22Rv1 (cell line): ENCODE measurements at regions not wholly inside any gene's neighbourhood (a gene's known extent, or its start where the extent isn't known, plus 50 kb on each side); places are given as distances from the start of the nearest gene placed in this dataset.

Experiments used
- H3K27ac ChIP-seq: fragments of 450-650 bp; 2 replicates; pipeline ENCODE4 v1.5.1; 2017
- ZFX ChIP-seq: fragments of 450-650 bp; IDR thresholded peaks from 2 replicates; pipeline ENCODE4 v1.6.1; 2017; ENCODE audit warnings: antibody characterized with exemption, borderline replicate concordance
- TF ChIP-seq, protein P1 (sequence below): fragments of 450-650 bp; IDR thresholded peaks from 2 replicates; pipeline ENCODE4 v1.5.1; 2017; ENCODE audit warnings: mild to moderate bottlenecking

GRCh38 chr3:87175732-87176131 is 51.4 kb upstream of the CHMP2B start:
- TF ChIP-seq, protein P1, sequence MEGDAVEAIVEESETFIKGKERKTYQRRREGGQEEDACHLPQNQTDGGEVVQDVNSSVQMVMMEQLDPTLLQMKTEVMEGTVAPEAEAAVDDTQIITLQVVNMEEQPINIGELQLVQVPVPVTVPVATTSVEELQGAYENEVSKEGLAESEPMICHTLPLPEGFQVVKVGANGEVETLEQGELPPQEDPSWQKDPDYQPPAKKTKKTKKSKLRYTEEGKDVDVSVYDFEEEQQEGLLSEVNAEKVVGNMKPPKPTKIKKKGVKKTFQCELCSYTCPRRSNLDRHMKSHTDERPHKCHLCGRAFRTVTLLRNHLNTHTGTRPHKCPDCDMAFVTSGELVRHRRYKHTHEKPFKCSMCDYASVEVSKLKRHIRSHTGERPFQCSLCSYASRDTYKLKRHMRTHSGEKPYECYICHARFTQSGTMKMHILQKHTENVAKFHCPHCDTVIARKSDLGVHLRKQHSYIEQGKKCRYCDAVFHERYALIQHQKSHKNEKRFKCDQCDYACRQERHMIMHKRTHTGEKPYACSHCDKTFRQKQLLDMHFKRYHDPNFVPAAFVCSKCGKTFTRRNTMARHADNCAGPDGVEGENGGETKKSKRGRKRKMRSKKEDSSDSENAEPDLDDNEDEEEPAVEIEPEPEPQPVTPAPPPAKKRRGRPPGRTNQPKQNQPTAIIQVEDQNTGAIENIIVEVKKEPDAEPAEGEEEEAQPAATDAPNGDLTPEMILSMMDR, result no peak
- TF ChIP-seq ZFX, result no peak
- no peak overlapping the region for H3K27ac ChIP-seq

DNA sequence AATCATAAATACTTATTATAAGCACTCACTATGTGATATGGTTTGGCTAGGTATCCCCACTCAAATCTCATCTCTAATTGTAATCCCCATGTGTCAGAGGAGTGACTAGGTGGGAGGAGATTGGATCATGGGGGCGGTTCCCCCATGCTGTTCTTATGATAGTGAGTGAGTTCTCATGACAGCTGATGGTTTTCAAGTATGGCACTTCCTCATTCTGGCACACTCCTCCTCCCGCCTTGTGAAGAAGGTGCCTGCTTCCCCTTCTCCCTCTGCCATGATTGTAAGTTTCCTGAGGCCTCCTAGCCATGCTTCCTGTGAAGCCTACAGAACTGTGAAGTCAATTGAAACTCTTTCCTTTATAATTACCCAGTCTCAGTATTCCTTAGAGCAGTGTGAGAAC is 53.3 kb upstream of the CHMP2B start:
- no peak for TF ChIP-seq ZFX
- TF ChIP-seq, protein P1, result no peak
- H3K27ac ChIP-seq, result no peak overlapping the region

DNA sequence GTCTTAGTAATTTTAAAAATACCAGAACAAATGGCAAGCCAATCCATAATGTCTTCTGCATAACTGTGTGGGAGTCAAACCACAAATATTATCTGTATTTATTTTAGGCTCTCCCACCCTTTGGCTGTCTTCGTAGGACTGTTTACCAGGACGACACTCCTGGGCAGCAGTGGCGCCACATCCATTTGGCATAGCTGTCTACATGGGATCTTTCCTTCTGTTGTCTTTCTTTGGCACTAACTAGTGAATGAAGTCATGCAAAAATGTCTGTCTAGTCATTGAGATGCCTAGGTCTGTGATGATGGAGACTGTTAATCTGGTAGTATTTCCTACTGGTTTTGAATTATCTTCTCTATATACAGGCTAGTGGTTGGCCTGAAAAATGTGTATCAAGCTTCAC is 54.0 kb upstream of the CHMP2B start:
- H3K27ac ChIP-seq, result no peak overlapping the region
- TF ChIP-seq ZFX, result no peak
- TF ChIP-seq, protein P1, result no peak

DNA sequence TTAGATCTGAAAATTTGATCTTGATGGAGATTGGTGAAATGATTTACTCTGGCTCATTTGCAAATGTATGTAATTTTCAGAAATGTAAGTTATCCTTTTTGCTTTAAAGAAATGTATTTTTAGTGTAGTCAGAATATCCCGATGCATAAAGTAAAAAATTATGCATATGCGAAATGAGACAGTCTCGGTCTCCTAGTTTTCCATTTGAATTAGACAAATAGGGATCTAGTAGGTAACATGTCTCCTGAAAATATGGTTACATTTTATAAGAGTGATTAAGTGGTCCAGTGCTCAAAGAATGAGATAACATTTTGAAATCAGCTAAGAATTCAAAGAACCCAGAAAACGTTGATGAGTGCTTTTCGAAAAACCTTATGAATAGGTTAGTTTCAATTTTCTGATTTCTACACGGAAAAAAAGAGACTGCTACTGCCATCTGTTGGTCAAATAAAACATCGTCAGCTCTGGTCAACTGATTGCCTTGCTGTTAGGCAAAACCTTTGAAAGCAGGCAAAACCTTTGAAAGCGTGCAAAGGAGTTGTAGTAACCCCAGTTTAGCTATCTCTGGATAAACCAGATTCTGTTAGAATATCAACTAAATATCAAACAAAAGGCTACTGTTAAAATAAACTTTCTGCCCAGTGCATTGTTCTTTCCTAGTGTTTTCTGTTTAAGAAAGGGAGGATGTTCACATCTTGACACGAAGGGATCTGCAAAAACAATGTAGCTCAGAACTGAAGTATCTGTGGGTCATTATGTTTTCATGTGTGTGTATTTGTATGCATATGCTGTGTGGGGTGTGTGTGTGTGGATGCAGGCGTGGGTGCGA is 59.3 kb upstream of the CHMP2B start:
- no peak for TF ChIP-seq ZFX
- TF ChIP-seq, protein P1, result peak; percentile 82
- no peak overlapping the region for H3K27ac ChIP-seq

- H3K27ac ChIP-seq, result no peak overlapping the region
- TF ChIP-seq, protein P1, result no peak
- TF ChIP-seq ZFX, result no peak
These were observed 62.9 kb upstream of the CHMP2B start for GRCh38 chr3:87164245-87164644.

DNA sequence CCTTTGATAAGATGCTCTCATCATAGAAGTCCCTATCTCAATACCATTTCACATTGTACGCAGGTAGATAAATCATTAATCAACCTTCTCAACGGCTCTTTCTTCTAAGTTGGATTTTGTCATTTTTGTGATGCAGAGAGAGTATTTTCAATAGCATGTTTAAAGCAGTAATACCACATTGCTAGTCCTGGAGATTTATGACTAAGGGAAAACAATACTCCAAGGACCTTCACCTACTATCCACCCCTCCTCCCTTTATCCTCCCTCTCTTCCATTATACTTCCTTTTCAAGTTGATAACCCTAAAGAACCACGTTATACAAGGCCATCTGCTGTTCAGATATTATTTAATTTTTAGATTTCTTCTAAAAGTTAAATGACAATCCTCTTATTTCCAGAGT is 65.3 kb upstream of the CHMP2B start:
- TF ChIP-seq ZFX, result no peak
- TF ChIP-seq, protein P1, result no peak
- H3K27ac ChIP-seq, result no peak overlapping the region

DNA sequence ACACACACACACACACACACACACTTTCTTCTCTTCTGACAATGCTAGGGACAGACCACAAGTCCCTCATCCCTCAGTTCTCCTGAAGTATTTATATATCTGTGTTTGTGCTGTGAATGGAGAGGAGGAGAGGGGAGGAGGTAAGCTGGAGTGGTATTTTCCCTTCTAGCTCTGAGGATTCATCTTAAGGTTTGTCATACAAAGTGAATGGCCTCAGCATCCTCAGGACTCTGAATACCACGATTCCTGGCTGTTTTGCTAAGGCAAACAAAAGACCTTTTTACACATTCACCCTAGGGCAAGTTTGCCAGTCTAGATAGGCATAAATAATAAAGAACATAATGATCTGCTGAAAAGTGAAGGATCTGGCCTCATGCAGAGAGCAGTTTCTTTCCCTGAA is 65.7 kb upstream of the CHMP2B start:
- TF ChIP-seq ZFX, result no peak
- TF ChIP-seq, protein P1, result no peak
- H3K27ac ChIP-seq, result no peak overlapping the region
